GM19452 (cell line): ENCODE measurements at regions not wholly inside any gene's neighbourhood (a gene's known extent, or its start where the extent isn't known, plus 50 kb on each side); places are given as distances from the start of the nearest gene placed in this dataset.

Source experiments
- ATAC-seq: cut with Tn5 transposase; IDR thresholded peaks from one replicate; pipeline ENCODE4 v1.9.1; 2021; ENCODE audit not compliant: unreplicated experiment

GRCh38 chr5:8756498-8757084 is 789.3 kb downstream of the SEMA5A start:
- ATAC-seq = no peak

GRCh38 chr5:8765886-8766285 is 780.0 kb downstream of the SEMA5A start:
- no peak for ATAC-seq

GRCh38 chr5:8766448-8766847 is 779.4 kb downstream of the SEMA5A start:
- no peak for ATAC-seq

GRCh38 chr5:8767111-8767510 is 778.8 kb downstream of the SEMA5A start:
- no peak for ATAC-seq

- ATAC-seq = no peak
Observed at GRCh38 chr5:8767746-8768145, 778.1 kb downstream of the SEMA5A start.

- no peak for ATAC-seq
Observed at GRCh38 chr5:8769631-8770030, 776.2 kb downstream of the SEMA5A start.

- ATAC-seq = no peak
Observed at GRCh38 chr5:8770431-8770830, 775.4 kb downstream of the SEMA5A start.

GRCh38 chr5:8773046-8773615 is 772.7 kb downstream of the SEMA5A start:
- no peak for ATAC-seq

- ATAC-seq = no peak
Observed at GRCh38 chr5:8784692-8785091, 761.2 kb downstream of the SEMA5A start.

GRCh38 chr5:8788246-8788645 is 757.6 kb downstream of the SEMA5A start:
- ATAC-seq = no peak

- no peak for ATAC-seq
Observed at GRCh38 chr5:8805653-8806052, 740.2 kb downstream of the SEMA5A start.

- no peak for ATAC-seq
Observed at GRCh38 chr5:8807636-8808035, 738.2 kb downstream of the SEMA5A start.

- ATAC-seq = no peak
Observed at GRCh38 chr5:8811581-8811980, 734.3 kb downstream of the SEMA5A start.

- ATAC-seq = no peak
Observed at GRCh38 chr5:8813180-8813579, 732.7 kb downstream of the SEMA5A start.

GRCh38 chr5:8814105-8814504 is 731.8 kb downstream of the SEMA5A start:
- ATAC-seq = no peak

- no peak for ATAC-seq
Observed at GRCh38 chr5:8824371-8824770, 721.5 kb downstream of the SEMA5A start.

- ATAC-seq = no peak
Observed at GRCh38 chr5:8825139-8825757, 720.6 kb downstream of the SEMA5A start.

- no peak for ATAC-seq
Observed at GRCh38 chr5:8826508-8826907, 719.4 kb downstream of the SEMA5A start.

- no peak for ATAC-seq
Observed at GRCh38 chr5:8827696-8828095, 718.2 kb downstream of the SEMA5A start.

GRCh38 chr5:8828596-8829322 is 717.1 kb downstream of the SEMA5A start:
- ATAC-seq = no peak

- no peak for ATAC-seq
Observed at GRCh38 chr5:8829323-8830029, 716.4 kb downstream of the SEMA5A start.
